OCI-LY7 (cell line): ENCODE measurements at regions not wholly inside any gene's neighbourhood (a gene's known extent, or its start where the extent isn't known, plus 50 kb on each side); places are given as distances from the start of the nearest gene placed in this dataset.

Source experiments
- BruUV-seq: library from RNA; stranded (reverse); fragments of 400-500 nt; replicated peaks from 2 replicates; lab custom pipeline; 2021; lab: Mats Ljungman, UMichigan
- CTCF ChIA-PET: fragments of 300-600 bp; sonication (Branson Sonifier 250); formaldehyde crosslinking; loops from one replicate; lab custom pipeline; 2022; ENCODE audit warnings: antibody characterized with exemption; ENCODE audit not compliant: unreplicated experiment; lab: Charles Lee
- POLR2A ChIA-PET: fragments of 300-600 bp; sonication (Branson Sonifier 250); formaldehyde crosslinking; loops from one replicate; lab custom pipeline; 2022; ENCODE audit warnings: antibody characterized with exemption; lab: Charles Lee
- DNase-seq: peaks from one replicate; pipeline ENCODE4 v3.0.0-alpha.2; 2015; ENCODE audit warnings: low spot score
- H2AFZ ChIP-seq: fragments of 200-600 bp; sonication (generic), shearing (Covaris generic); 2 replicates; pipeline ENCODE4 v1.6.1; 2014; ENCODE audit warnings: mild to moderate bottlenecking, antibody characterized with exemption, low read length, moderate library complexity
- H3K27ac ChIP-seq: fragments of 200-600 bp; sonication (generic); 2 replicates; pipeline ENCODE4 v1.5.1; 2014; ENCODE audit warnings: mixed run types, low read depth, mild to moderate bottlenecking, moderate library complexity, low read length, inconsistent platforms; ENCODE audit not compliant: poor library complexity, severe bottlenecking
- H3K36me3 ChIP-seq: fragments of 200-600 bp; sonication (generic); 2 replicates; pipeline ENCODE4 v1.6.1; 2014; ENCODE audit warnings: mild to moderate bottlenecking, antibody characterized with exemption, low read length, moderate library complexity, mixed read lengths; ENCODE audit not compliant: insufficient read depth
- H3K4me1 ChIP-seq: fragments of 200-600 bp; sonication (generic); 2 replicates; pipeline ENCODE4 v1.5.1; 2014; ENCODE audit warnings: mild to moderate bottlenecking, low read length; ENCODE audit not compliant: insufficient read depth, poor library complexity, severe bottlenecking
- H3K4me2 ChIP-seq: fragments of 200-600 bp; sonication (generic); 2 replicates; pipeline ENCODE4 v1.6.1; 2014; ENCODE audit warnings: mild to moderate bottlenecking, low read length
- H3K4me3 ChIP-seq: fragments of 200-600 bp; sonication (generic); 2 replicates; pipeline ENCODE4 v1.5.1; 2014; ENCODE audit warnings: mild to moderate bottlenecking, low read depth, low read length; ENCODE audit not compliant: poor library complexity, severe bottlenecking
- H3K79me2 ChIP-seq: fragments of 200-600 bp; sonication (generic); 2 replicates; pipeline ENCODE4 v1.6.1; 2016; ENCODE audit warnings: low read depth, mild to moderate bottlenecking, low read length, moderate library complexity, mixed read lengths; ENCODE audit not compliant: insufficient read depth
- H3K9me2 ChIP-seq: fragments of 200-600 bp; sonication (generic); 2 replicates; pipeline ENCODE4 v1.6.1; 2016; ENCODE audit warnings: mild to moderate bottlenecking, low read length, mixed read lengths; ENCODE audit not compliant: insufficient read depth
- H3K9me3 ChIP-seq: fragments of 200-600 bp; sonication (generic); 2 replicates; pipeline ENCODE4 v1.6.1; 2014; ENCODE audit warnings: mild to moderate bottlenecking, mixed run types, low read length, mixed read lengths
- H4K20me1 ChIP-seq: fragments of 200-600 bp; sonication (generic); 2 replicates; pipeline ENCODE4 v1.6.1; 2014; ENCODE audit warnings: mild to moderate bottlenecking, antibody characterized with exemption, low read length, moderate library complexity, mixed read lengths; ENCODE audit not compliant: insufficient read depth
- EZH2phosphoT487 ChIP-seq: fragments of 200-600 bp; sonication (generic); IDR thresholded peaks from 2 replicates; pipeline ENCODE4 v1.6.1; 2018; ENCODE audit warnings: low read depth, borderline replicate concordance, mild to moderate bottlenecking, mixed run types, antibody characterized with exemption, low read length, moderate library complexity, mixed read lengths
- intact Hi-C: fragments of 100-400 bp; cut with micrococcal nuclease; formaldehyde crosslinking; loops from one replicate; pipeline ENCODE4 v1.10.0; 2022; ENCODE audit not compliant: unreplicated experiment
- TF ChIP-seq, protein P1 (sequence below): fragments of 200-600 bp; sonication (generic); conservative IDR thresholded peaks from 2 replicates; pipeline ENCODE4 v1.5.1; 2014; ENCODE audit warnings: mild to moderate bottlenecking, antibody characterized with exemption, low read length, moderate library complexity, mixed read lengths

DNA sequence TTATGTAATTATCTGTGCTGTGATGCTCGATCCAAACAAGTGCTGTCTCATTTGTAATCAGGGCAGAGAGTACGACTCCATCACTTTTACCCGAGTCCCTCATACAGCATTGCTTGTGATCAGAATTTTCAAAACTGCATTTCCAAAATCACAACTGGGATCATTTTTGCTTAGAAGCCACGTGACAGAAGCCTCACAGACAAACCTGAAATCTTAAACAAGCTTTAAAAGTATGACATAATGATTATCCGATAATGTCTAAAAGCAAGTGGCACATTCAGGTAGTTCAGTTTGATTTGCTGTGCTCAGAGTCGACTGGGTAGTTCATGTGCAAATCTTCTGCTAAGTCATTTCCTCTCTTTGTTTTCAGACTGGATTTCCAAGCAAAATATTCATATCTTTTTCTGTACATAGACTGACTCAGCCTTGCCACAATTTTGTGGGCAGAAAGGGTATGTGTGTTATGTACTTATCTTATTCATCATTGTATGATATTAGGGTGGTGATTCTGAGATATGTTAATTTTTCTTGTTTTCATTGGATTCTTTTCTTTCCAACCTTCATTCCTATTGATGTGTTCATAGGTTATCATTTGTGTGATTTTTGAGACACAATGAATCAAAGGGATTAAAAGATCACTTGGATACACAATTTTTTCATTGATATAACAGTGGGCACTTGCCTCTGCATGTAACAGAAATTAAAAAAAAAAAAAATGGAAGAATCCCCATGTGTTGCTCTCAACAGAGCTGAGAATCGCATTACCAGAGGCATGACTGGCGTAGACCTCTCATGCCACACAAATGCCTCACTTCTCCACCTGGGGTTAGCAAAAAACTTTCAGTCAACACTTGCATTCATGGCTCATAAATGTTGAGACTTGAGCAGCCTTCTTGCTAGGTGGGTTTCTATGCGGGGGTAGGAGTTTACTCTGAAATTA, 355.7 kb downstream of the LTN1 start:
- TF ChIP-seq, protein P1, sequence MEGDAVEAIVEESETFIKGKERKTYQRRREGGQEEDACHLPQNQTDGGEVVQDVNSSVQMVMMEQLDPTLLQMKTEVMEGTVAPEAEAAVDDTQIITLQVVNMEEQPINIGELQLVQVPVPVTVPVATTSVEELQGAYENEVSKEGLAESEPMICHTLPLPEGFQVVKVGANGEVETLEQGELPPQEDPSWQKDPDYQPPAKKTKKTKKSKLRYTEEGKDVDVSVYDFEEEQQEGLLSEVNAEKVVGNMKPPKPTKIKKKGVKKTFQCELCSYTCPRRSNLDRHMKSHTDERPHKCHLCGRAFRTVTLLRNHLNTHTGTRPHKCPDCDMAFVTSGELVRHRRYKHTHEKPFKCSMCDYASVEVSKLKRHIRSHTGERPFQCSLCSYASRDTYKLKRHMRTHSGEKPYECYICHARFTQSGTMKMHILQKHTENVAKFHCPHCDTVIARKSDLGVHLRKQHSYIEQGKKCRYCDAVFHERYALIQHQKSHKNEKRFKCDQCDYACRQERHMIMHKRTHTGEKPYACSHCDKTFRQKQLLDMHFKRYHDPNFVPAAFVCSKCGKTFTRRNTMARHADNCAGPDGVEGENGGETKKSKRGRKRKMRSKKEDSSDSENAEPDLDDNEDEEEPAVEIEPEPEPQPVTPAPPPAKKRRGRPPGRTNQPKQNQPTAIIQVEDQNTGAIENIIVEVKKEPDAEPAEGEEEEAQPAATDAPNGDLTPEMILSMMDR, result no peak
- TF ChIP-seq EZH2phosphoT487, result no peak
- Histone ChIP-seq H3K4me3 (no peak overlapping the region), H4K20me1 (no peaks in the 10 kb centered on the region), H2AFZ (no peak overlapping the region), H3K9me3 (no peaks in the 10 kb centered on the region), H3K4me2 (no peak overlapping the region), H3K9me2 (no peaks in the 10 kb centered on the region), H3K27ac (no peak overlapping the region), H3K4me1 (no peaks in the 10 kb centered on the region), H3K79me2 (no peaks in the 10 kb centered on the region), H3K36me3 (no peaks in the 10 kb centered on the region)
- no TSS peak for BruUV-seq
- ChIA-PET POLR2A (no interaction called here), CTCF (no interaction called here)
- no peak for DNase-seq
- intact Hi-C loops, result no loop called here

DNA sequence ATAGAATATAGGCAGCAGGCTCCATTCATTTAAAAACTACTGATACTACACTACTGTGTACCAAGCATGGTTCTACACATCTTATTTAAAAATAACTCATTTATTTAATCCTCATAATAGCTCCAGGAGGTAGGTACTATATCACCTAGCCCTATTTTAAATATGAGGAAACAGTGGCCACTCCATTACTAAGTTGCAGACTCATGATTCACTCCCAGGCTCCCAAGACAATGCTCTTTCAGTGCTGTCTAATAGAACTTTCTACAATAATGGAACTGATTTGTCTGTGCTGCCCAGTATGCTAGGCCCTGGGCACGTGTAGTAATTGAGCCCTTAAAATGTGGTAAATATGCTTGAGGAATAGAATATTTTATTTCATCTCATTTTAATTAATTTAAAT, 357.1 kb downstream of the LTN1 start:
- H3K9me3 ChIP-seq, result no peaks in the 10 kb centered on the region
- H3K27ac ChIP-seq, result no peak overlapping the region
- no peak overlapping the region for H3K4me2 ChIP-seq
- no peaks in the 10 kb centered on the region for H3K36me3 ChIP-seq
- H2AFZ ChIP-seq, result no peak overlapping the region
- no peaks in the 10 kb centered on the region for H3K9me2 ChIP-seq
- ChIA-PET CTCF (no interaction called here), POLR2A (interaction anchor here (0.6 to 1.0 kb wide), 2 partner anchors 8 to 13 kb away, joined by 3 read pairs; no protein-coding TSS in a partner anchor)
- no peak overlapping the region for H3K4me3 ChIP-seq
- no TSS peak for BruUV-seq
- H4K20me1 ChIP-seq, result no peaks in the 10 kb centered on the region
- no peaks in the 10 kb centered on the region for H3K4me1 ChIP-seq
- intact Hi-C loops, result no loop called here
- H3K79me2 ChIP-seq, result no peaks in the 10 kb centered on the region
- TF ChIP-seq, protein P1, result no peak
- TF ChIP-seq EZH2phosphoT487, result no peak
- DNase-seq, result no peak
